Thymus (tissue), 11 donors: ENCODE measurements at regions not wholly inside any gene's neighbourhood (a gene's known extent, or its start where the extent isn't known, plus 50 kb on each side); places are given as distances from the start of the nearest gene placed in this dataset.
A peak's percentile ranks its signal among the peaks of the same experiment; 100 is the strongest.

ENCODE experiments used
- DNase-seq, 9 donors: peaks; one replicate each; pipeline ENCODE4 v3.0.0-alpha.2; 2013; ENCODE audit warnings: low spot score in 9 of 9, low read depth in 6 of 9, missing footprints in 1 of 9
- H3K27ac ChIP-seq, 2 donors: one replicate each; pipeline ENCODE4 v1.5.1; 2013; ENCODE audit warnings: control low read depth in 1 of 2, low read depth in 1 of 2, low read length in 1 of 2, mild to moderate bottlenecking in 1 of 2, moderate library complexity in 1 of 2
- H3K27me3 ChIP-seq, 2 donors: one replicate each; pipeline ENCODE4 v1.5.1; 2013; ENCODE audit warnings: low read length in 1 of 2; ENCODE audit not compliant: control insufficient read depth in 2 of 2, insufficient read depth in 1 of 2
- H3K36me3 ChIP-seq, 2 donors: one replicate each; pipeline ENCODE4 v1.5.1; 2013; ENCODE audit warnings: low read length in 1 of 2, mild to moderate bottlenecking in 1 of 2, moderate library complexity in 1 of 2; ENCODE audit not compliant: control insufficient read depth in 2 of 2, insufficient read depth in 2 of 2
- H3K4me1 ChIP-seq, 2 donors: one replicate each; pipeline ENCODE4 v1.5.1; 2013; ENCODE audit warnings: low read length in 2 of 2; ENCODE audit not compliant: control insufficient read depth in 2 of 2, insufficient read depth in 2 of 2
- H3K4me3 ChIP-seq, 2 donors: one replicate each; pipeline ENCODE4 v1.5.1; 2013; ENCODE audit warnings: low read length in 2 of 2, control low read depth in 1 of 2, mild to moderate bottlenecking in 1 of 2
- H3K9me3 ChIP-seq, 2 donors: one replicate each; pipeline ENCODE4 v1.5.1; 2013; ENCODE audit warnings: low read length in 1 of 2, mild to moderate bottlenecking in 1 of 2; ENCODE audit not compliant: control insufficient read depth in 2 of 2, insufficient read depth in 1 of 2
- WGBS: extraction: QIAGEN DNeasy Blood & Tissue Kit; methylation state at CpG from one replicate; pipeline ENCODE4 v1.1.7; 2013; 5-methylcytosine and 5-hydroxymethylcytosine counted together
- donor health status: healthy.

- Histone ChIP-seq H3K27me3 (no peaks in the 10 kb centered on the region), H3K4me3 (no peak overlapping the region), H3K9me3 (no peaks in the 10 kb centered on the region), H3K27ac (peak overlapping the region; percentile 95 to 99), H3K4me1 (peaks cover 29 to 44% of the 10 kb centered on the region in 2 donors), H3K36me3 (no peaks in the 10 kb centered on the region)
- no peak for DNase-seq
- 97% methylated on average over 5 of the region's 5 CpGs for WGBS
Measured at GRCh38 chr14:49969961-49970360, 77.1 kb downstream of the ARF6 start.

- H3K4me1 ChIP-seq: peaks cover 29 to 44% of the 10 kb centered on the region in 2 donors
- no peak overlapping the region for H3K4me3 ChIP-seq
- no peaks in the 10 kb centered on the region for H3K27me3 ChIP-seq
Measured at GRCh38 chr14:49970474-49971147, 77.7 kb downstream of the ARF6 start.

GRCh38 chr14:49971156-49972130 is 78.6 kb downstream of the ARF6 start:
- H3K4me3 ChIP-seq: peak overlapping the region in 1 of 2 donors; percentile 19
- WGBS: 13% methylated on average over 9 of the region's 9 CpGs
- H3K4me1 ChIP-seq: peaks cover 29 to 45% of the 10 kb centered on the region in 2 donors

More at GRCh38 chr14:49970474-49971147, 77.7 kb downstream of the ARF6 start:
- H3K9me3 ChIP-seq: no peaks in the 10 kb centered on the region
- peak overlapping the region; percentile 95 to 99 for H3K27ac ChIP-seq
- no peaks in the 10 kb centered on the region for H3K36me3 ChIP-seq
- WGBS: 59% methylated on average over 8 of the region's 8 CpGs
- peak in 1 of 9 donors; percentile 27 for DNase-seq

GRCh38 chr14:49972131-49972671 is 79.3 kb downstream of the ARF6 start:
- H3K27me3 ChIP-seq: no peaks in the 10 kb centered on the region
- peak overlapping the region; percentile 95 to 99 for H3K27ac ChIP-seq
- WGBS: under 1% methylated on average over 5 of the region's 5 CpGs
- H3K4me3 ChIP-seq: peak overlapping the region in 1 of 2 donors; percentile 19
- H3K9me3 ChIP-seq: no peaks in the 10 kb centered on the region
- no peaks in the 10 kb centered on the region for H3K36me3 ChIP-seq
- peak in 3 of 9 donors; percentile 17 to 62 (median 46) for DNase-seq
- H3K4me1 ChIP-seq: peaks cover 29 to 50% of the 10 kb centered on the region in 2 donors

More at GRCh38 chr14:49971156-49972130, 78.6 kb downstream of the ARF6 start:
- Histone ChIP-seq H3K36me3 (no peaks in the 10 kb centered on the region), H3K27ac (peak overlapping the region; percentile 95 to 99), H3K27me3 (no peaks in the 10 kb centered on the region), H3K9me3 (no peaks in the 10 kb centered on the region)
- peak in 7 of 9 donors; percentile 20 to 90 (median 71) for DNase-seq

GRCh38 chr14:49972823-49973222 is 79.9 kb downstream of the ARF6 start:
- H3K27ac ChIP-seq: peak overlapping the region; percentile 95 to 99
- no peak overlapping the region for H3K4me3 ChIP-seq
- H3K4me1 ChIP-seq: peaks cover 32 to 56% of the 10 kb centered on the region in 2 donors
- no peaks in the 10 kb centered on the region for H3K36me3 ChIP-seq
- DNase-seq: peak in 2 of 9 donors; percentile 10 to 31
- H3K27me3 ChIP-seq: no peaks in the 10 kb centered on the region
- no peaks in the 10 kb centered on the region for H3K9me3 ChIP-seq
- 51% methylated on average over 4 of the region's 4 CpGs for WGBS

GRCh38 chr14:49975276-49975675 is 82.4 kb downstream of the ARF6 start:
- Histone ChIP-seq H3K36me3 (no peaks in the 10 kb centered on the region), H3K27ac (no peak overlapping the region), H3K4me3 (no peak overlapping the region), H3K4me1 (peaks cover 30 to 53% of the 10 kb centered on the region in 2 donors), H3K9me3 (no peaks in the 10 kb centered on the region), H3K27me3 (no peaks in the 10 kb centered on the region)
- WGBS: 94% methylated on average over 2 of the region's 2 CpGs
- no peak for DNase-seq

GRCh38 chr14:49975799-49976198 is 82.9 kb downstream of the ARF6 start:
- 98% methylated on average over 3 of the region's 3 CpGs for WGBS
- no peak overlapping the region for H3K27ac ChIP-seq
- DNase-seq: no peak
- H3K9me3 ChIP-seq: no peaks in the 10 kb centered on the region
- H3K4me1 ChIP-seq: peaks cover 28 to 48% of the 10 kb centered on the region in 2 donors
- no peak overlapping the region for H3K4me3 ChIP-seq
- no peaks in the 10 kb centered on the region for H3K27me3 ChIP-seq
- no peaks in the 10 kb centered on the region for H3K36me3 ChIP-seq

GRCh38 chr14:49977126-49977841 is 84.4 kb downstream of the ARF6 start:
- H3K4me3 ChIP-seq: no peak overlapping the region
- no peaks in the 10 kb centered on the region for H3K36me3 ChIP-seq
- peaks cover 0 to 4% of the 10 kb centered on the region in 2 donors for H3K9me3 ChIP-seq
- peaks cover 13 to 33% of the 10 kb centered on the region in 2 donors for H3K4me1 ChIP-seq
- 84% methylated on average over 5 of the region's 5 CpGs for WGBS
- no peaks in the 10 kb centered on the region for H3K27me3 ChIP-seq
- H3K27ac ChIP-seq: peak overlapping the region; percentile 63 to 91
- peak in 5 of 9 donors; percentile 36 to 82 (median 50) for DNase-seq
